ENCODE measurements at regions not wholly inside any gene's neighbourhood (a gene's known extent, or its start where the extent isn't known, plus 50 kb on each side); places are given as distances from the start of the nearest gene placed in this dataset.

GRCh38 chr22:49541693-49542230 lies 285.9 kb downstream of the BRD1 start:
- TF ChIP-seq CTCF (IDR thresholded peaks at IDR 0.05) (no peak), EZH2 (IDR thresholded peaks at IDR 0.05; ENCODE audit: borderline replicate concordance, insufficient read depth, low read depth, low read length, poor library complexity, severe bottlenecking) (no peak)
